Activated CD4-positive, alpha-beta T cell treated with anti-CD3 and anti-CD28 coated beads, Interleukin-2, amount 10 ng/mL, durations not matched to agents 7 days and 5 days (primary cell): ENCODE measurements at regions not wholly inside any gene's neighbourhood (a gene's known extent, or its start where the extent isn't known, plus 50 kb on each side); places are given as distances from the start of the nearest gene placed in this dataset.

Experiments
- CTCF ChIA-PET: fragments of 350-600 bp; sonication (Branson Sonifier 250); formaldehyde crosslinking; loops from one replicate; lab custom pipeline; 2021; ENCODE audit warnings: antibody characterized with exemption; lab: Charles Lee
- POLR2A ChIA-PET: fragments of 350-600 bp; sonication (Branson Sonifier 250); formaldehyde crosslinking; loops from one replicate; lab custom pipeline; 2021; ENCODE audit warnings: antibody characterized with exemption; lab: Charles Lee
- DNase-seq: peaks from one replicate; pipeline ENCODE4 v3.0.0-alpha.2; 2020
- H3K27ac Mint-ChIP-seq: one replicate; pipeline ENCODE4 v1.8.0; 2021; ENCODE audit warnings: mild to moderate bottlenecking, moderate library complexity, mixed read lengths
- H3K27me3 Mint-ChIP-seq: one replicate; pipeline ENCODE4 v1.8.0; 2021; ENCODE audit warnings: mixed read lengths
- H3K36me3 Mint-ChIP-seq: one replicate; pipeline ENCODE4 v1.8.0; 2021; ENCODE audit warnings: low read depth, mixed read lengths
- H3K4me1 Mint-ChIP-seq: one replicate; pipeline ENCODE4 v1.8.0; 2021; ENCODE audit warnings: mixed read lengths
- H3K4me3 Mint-ChIP-seq: one replicate; pipeline ENCODE4 v1.8.0; 2021; ENCODE audit warnings: mild to moderate bottlenecking, moderate library complexity, mixed read lengths
- H3K9me3 Mint-ChIP-seq: one replicate; pipeline ENCODE4 v1.8.0; 2021; ENCODE audit warnings: mixed read lengths

GRCh38 chr1:177471244-177471643 lies 300.5 kb downstream of the BRINP2 start:
- H3K4me1 Mint-ChIP-seq, result no peaks in the 10 kb centered on the region
- CTCF ChIA-PET, result no interaction called here
- no peak overlapping the region for H3K4me3 Mint-ChIP-seq
- peaks cover 4% of the 10 kb centered on the region for H3K9me3 Mint-ChIP-seq
- no peaks in the 10 kb centered on the region for H3K27me3 Mint-ChIP-seq
- POLR2A ChIA-PET, result no interaction called here
- DNase-seq, result no peak
- no peak overlapping the region for H3K27ac Mint-ChIP-seq
- no peaks in the 10 kb centered on the region for H3K36me3 Mint-ChIP-seq

DNA sequence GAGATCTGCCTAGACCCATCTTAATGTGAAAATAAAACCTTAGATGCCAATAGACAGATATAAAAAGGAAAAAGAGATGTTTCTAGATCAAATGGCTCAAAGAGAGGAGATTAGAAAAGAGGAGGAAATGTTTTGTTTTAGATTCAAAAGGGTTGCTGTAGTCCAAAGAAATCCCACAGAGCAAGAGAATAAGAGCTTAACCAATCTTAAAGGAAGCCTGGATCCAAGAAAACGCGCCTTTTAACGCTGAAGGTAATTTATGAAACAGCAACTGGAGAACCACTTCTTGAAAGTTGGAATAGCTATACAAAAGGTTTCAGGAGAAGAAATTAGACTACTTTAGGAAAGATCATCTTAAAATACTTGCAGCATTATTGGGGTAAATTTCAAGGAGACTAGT lies 298.8 kb downstream of the BRINP2 start:
- H3K4me3 Mint-ChIP-seq, result no peak overlapping the region
- no peaks in the 10 kb centered on the region for H3K4me1 Mint-ChIP-seq
- H3K27me3 Mint-ChIP-seq, result no peaks in the 10 kb centered on the region
- H3K27ac Mint-ChIP-seq, result no peak overlapping the region
- DNase-seq, result no peak
- CTCF ChIA-PET, result no interaction called here
- POLR2A ChIA-PET, result no interaction called here
- H3K36me3 Mint-ChIP-seq, result no peaks in the 10 kb centered on the region
- peaks cover 4% of the 10 kb centered on the region for H3K9me3 Mint-ChIP-seq

GRCh38 chr1:177466286-177466685 lies 295.5 kb downstream of the BRINP2 start:
- Mint-ChIP-seq H3K27me3 (no peaks in the 10 kb centered on the region), H3K4me3 (no peak overlapping the region), H3K27ac (no peak overlapping the region), H3K9me3 (peaks cover 4% of the 10 kb centered on the region), H3K4me1 (no peaks in the 10 kb centered on the region), H3K36me3 (no peaks in the 10 kb centered on the region)
- no peak for DNase-seq
- CTCF ChIA-PET, result no interaction called here
- POLR2A ChIA-PET, result no interaction called here

DNA sequence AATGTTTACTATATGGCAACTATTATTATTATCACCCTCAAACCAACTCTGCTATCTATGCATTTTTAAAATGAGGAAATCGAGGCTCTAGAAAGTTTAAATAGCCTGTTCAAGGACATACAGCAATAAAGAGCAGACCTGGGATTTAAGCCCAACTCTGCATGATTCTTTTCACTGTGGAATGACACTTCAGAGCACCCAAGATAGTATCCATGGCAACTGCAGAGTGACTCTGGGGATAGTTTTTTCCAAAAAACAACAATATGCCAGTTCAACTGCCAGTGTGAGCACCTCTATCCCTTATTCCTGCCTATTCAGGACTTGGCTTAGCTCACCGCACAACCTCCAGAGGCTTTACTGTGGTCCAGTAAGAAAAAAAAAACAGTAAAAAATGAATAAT lies 293.9 kb downstream of the BRINP2 start:
- Mint-ChIP-seq H3K27ac (no peak overlapping the region), H3K9me3 (peaks cover 2% of the 10 kb centered on the region), H3K4me3 (no peak overlapping the region), H3K36me3 (no peaks in the 10 kb centered on the region), H3K4me1 (no peaks in the 10 kb centered on the region), H3K27me3 (no peaks in the 10 kb centered on the region)
- ChIA-PET CTCF (no interaction called here), POLR2A (no interaction called here)
- DNase-seq, result no peak

GRCh38 chr1:177451191-177451590 lies 280.4 kb downstream of the BRINP2 start:
- Mint-ChIP-seq H3K27ac (no peak overlapping the region), H3K27me3 (no peaks in the 10 kb centered on the region), H3K9me3 (peaks cover 2% of the 10 kb centered on the region), H3K4me1 (no peaks in the 10 kb centered on the region), H3K4me3 (no peak overlapping the region), H3K36me3 (no peaks in the 10 kb centered on the region)
- ChIA-PET CTCF (no interaction called here), POLR2A (no interaction called here)
- DNase-seq, result no peak

- Mint-ChIP-seq H3K27ac (no peak overlapping the region), H3K9me3 (peaks cover 2% of the 10 kb centered on the region), H3K36me3 (no peaks in the 10 kb centered on the region), H3K4me3 (no peak overlapping the region), H3K27me3 (no peaks in the 10 kb centered on the region), H3K4me1 (no peaks in the 10 kb centered on the region)
- ChIA-PET CTCF (interaction anchor here (1.0 to 1.3 kb wide), 2 partner anchors 10 to 23 kb away, joined by 4 read pairs; no protein-coding TSS in a partner anchor), POLR2A (no interaction called here)
- no peak for DNase-seq
Observed at GRCh38 chr1:177448652-177449357, 278.0 kb downstream of the BRINP2 start.

DNA sequence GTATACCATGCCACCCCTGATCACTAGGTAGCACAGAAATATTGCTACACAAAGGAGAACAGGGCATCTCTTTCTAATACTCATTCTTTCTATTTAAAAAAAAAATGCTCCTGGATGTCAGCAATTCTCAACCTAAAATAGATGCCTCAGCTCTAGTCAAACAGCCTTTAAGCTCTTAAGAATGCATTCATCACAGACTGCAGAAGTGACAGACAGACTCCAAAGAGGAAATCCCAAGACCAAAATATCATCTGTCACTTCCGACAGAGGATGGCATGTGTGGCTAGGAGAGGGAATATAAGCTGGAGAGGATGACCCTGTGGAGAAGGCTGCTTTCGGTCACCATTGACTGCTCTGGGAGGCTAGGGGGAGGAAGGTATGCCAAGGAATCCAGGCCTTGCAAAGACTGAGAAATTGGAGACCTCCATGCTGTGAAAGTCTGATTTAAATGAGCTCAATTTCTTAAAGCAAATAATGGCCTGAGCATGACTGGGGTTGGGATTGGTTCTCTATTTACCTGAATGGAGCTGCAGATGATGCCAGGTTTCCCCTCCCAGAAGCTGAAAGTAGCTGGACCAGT lies 277.4 kb downstream of the BRINP2 start:
- ChIA-PET POLR2A (no interaction called here), CTCF (interaction anchor here (1.0 to 1.3 kb wide), 2 partner anchors 9 to 22 kb away, joined by 4 read pairs; no protein-coding TSS in a partner anchor)
- no peak for DNase-seq
- Mint-ChIP-seq H3K36me3 (no peaks in the 10 kb centered on the region), H3K9me3 (peaks cover 2% of the 10 kb centered on the region), H3K27me3 (no peaks in the 10 kb centered on the region), H3K27ac (no peak overlapping the region), H3K4me1 (no peaks in the 10 kb centered on the region), H3K4me3 (no peak overlapping the region)

- H3K27me3 Mint-ChIP-seq, result no peaks in the 10 kb centered on the region
- no peaks in the 10 kb centered on the region for H3K36me3 Mint-ChIP-seq
- no peak for DNase-seq
- H3K4me1 Mint-ChIP-seq, result no peaks in the 10 kb centered on the region
- H3K9me3 Mint-ChIP-seq, result peaks cover 4% of the 10 kb centered on the region
- CTCF ChIA-PET, result no interaction called here
- H3K27ac Mint-ChIP-seq, result no peak overlapping the region
- no peak overlapping the region for H3K4me3 Mint-ChIP-seq
- POLR2A ChIA-PET, result no interaction called here
Observed at GRCh38 chr1:177444997-177445746, 274.4 kb downstream of the BRINP2 start.

DNA sequence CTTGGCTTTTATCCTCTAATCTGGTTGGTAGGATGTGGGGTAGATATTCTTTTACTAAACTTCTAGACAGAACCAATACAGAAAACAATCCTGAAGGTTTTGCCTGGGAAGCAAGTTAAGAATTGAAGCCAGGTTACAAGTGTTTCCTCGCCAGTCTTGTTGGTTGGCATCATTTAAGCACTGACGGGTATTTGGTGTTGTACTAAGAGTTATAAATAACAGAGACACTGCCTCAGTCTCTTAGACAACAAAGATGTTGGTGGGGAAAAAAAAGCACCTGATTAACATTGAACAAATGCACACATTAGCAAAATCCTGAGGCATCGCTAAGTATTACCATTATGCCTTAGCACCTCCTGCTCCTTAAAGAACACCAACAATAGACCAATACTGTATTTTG lies 272.2 kb downstream of the BRINP2 start:
- CTCF ChIA-PET, result no interaction called here
- no peak overlapping the region for H3K27ac Mint-ChIP-seq

GRCh38 chr1:177442584-177442983 lies 271.8 kb downstream of the BRINP2 start:
- DNase-seq, result no peak
- Mint-ChIP-seq H3K4me1 (no peaks in the 10 kb centered on the region), H3K4me3 (no peak overlapping the region), H3K36me3 (no peaks in the 10 kb centered on the region), H3K27ac (no peak overlapping the region), H3K27me3 (no peaks in the 10 kb centered on the region), H3K9me3 (peaks cover 1% of the 10 kb centered on the region)
- ChIA-PET POLR2A (no interaction called here), CTCF (no interaction called here)

More for the DNA sequence above, 272.2 kb downstream of the BRINP2 start:
- Mint-ChIP-seq H3K4me3 (no peak overlapping the region), H3K27me3 (no peaks in the 10 kb centered on the region), H3K4me1 (no peaks in the 10 kb centered on the region), H3K9me3 (peaks cover 1% of the 10 kb centered on the region), H3K36me3 (no peaks in the 10 kb centered on the region)
- POLR2A ChIA-PET, result no interaction called here
- no peak for DNase-seq

- H3K36me3 Mint-ChIP-seq, result no peaks in the 10 kb centered on the region
- H3K27ac Mint-ChIP-seq, result no peak overlapping the region
- peaks cover 1% of the 10 kb centered on the region for H3K9me3 Mint-ChIP-seq
- H3K27me3 Mint-ChIP-seq, result no peaks in the 10 kb centered on the region
- H3K4me3 Mint-ChIP-seq, result no peak overlapping the region
- DNase-seq, result no peak
- ChIA-PET CTCF (no interaction called here), POLR2A (no interaction called here)
- no peaks in the 10 kb centered on the region for H3K4me1 Mint-ChIP-seq
Observed at GRCh38 chr1:177441281-177441680, 270.5 kb downstream of the BRINP2 start.

GRCh38 chr1:177440821-177441220 lies 270.1 kb downstream of the BRINP2 start:
- no peak overlapping the region for H3K27ac Mint-ChIP-seq
- POLR2A ChIA-PET, result no interaction called here
- DNase-seq, result no peak
- H3K4me3 Mint-ChIP-seq, result no peak overlapping the region
- CTCF ChIA-PET, result no interaction called here
- no peaks in the 10 kb centered on the region for H3K27me3 Mint-ChIP-seq
- no peaks in the 10 kb centered on the region for H3K4me1 Mint-ChIP-seq
- H3K36me3 Mint-ChIP-seq, result no peaks in the 10 kb centered on the region
- peaks cover 1% of the 10 kb centered on the region for H3K9me3 Mint-ChIP-seq

DNA sequence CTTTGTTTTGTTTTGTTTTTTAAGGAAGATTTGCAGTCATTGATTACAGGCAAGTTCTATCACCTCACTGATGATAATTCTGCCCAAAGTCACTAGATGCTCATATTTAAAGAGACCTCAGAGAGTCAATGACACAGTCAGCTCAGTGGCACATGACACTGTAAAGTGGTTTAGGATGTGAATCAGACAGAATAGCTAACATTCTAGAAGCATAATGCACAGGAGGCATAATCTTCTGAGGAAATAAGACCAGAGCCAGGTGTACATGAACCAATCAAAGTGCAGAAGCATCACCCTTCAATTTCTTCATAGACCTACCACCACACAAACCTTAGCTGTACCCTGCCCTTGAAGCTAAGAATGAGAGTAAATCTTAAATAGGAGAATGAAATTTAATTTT lies 268.5 kb downstream of the BRINP2 start:
- DNase-seq, result no peak
- Mint-ChIP-seq H3K4me3 (no peak overlapping the region), H3K27me3 (no peaks in the 10 kb centered on the region), H3K9me3 (peaks cover 1% of the 10 kb centered on the region), H3K36me3 (no peaks in the 10 kb centered on the region), H3K27ac (no peak overlapping the region), H3K4me1 (no peaks in the 10 kb centered on the region)
- CTCF ChIA-PET, result interaction anchor here (1.9 kb wide), 1 partner anchor 9 kb away, joined by 4 read pairs; no protein-coding TSS in a partner anchor
- POLR2A ChIA-PET, result no interaction called here
